ENCODE measurements at regions not wholly inside any gene's neighbourhood (a gene's known extent, or its start where the extent isn't known, plus 50 kb on each side); places are given as distances from the start of the nearest gene placed in this dataset.

GRCh38 chr4:125004676-125005075 is 292.1 kb upstream of the ANKRD50 start:
- no peak for TF ChIP-seq POLR2A (IDR thresholded peaks at IDR 0.05)
- TF ChIP-seq CTCF (IDR thresholded peaks at IDR 0.05), result no peak
